ENCODE measurements at regions not wholly inside any gene's neighbourhood (a gene's known extent, or its start where the extent isn't known, plus 50 kb on each side); places are given as distances from the start of the nearest gene placed in this dataset.

DNA sequence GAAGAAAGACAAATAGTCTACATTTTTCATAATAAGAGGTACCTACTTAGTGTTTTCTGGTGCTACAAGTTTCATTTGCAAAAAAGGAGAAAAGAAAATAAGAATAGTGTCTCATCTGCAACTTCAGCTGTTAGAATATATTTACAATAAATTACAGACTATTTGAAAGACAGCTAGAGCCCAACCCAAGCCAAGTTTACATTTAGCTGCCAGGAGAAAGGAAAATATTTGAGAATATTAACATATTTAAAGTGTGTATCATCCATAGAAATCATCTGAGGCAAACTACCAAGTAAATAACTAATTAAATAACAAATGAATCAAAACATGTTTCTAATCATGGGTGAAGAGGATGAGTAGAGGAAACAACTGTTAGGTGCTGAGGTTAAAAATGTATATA, 209.2 kb upstream of the ZSWIM2 start:
- TF ChIP-seq, protein P1, sequence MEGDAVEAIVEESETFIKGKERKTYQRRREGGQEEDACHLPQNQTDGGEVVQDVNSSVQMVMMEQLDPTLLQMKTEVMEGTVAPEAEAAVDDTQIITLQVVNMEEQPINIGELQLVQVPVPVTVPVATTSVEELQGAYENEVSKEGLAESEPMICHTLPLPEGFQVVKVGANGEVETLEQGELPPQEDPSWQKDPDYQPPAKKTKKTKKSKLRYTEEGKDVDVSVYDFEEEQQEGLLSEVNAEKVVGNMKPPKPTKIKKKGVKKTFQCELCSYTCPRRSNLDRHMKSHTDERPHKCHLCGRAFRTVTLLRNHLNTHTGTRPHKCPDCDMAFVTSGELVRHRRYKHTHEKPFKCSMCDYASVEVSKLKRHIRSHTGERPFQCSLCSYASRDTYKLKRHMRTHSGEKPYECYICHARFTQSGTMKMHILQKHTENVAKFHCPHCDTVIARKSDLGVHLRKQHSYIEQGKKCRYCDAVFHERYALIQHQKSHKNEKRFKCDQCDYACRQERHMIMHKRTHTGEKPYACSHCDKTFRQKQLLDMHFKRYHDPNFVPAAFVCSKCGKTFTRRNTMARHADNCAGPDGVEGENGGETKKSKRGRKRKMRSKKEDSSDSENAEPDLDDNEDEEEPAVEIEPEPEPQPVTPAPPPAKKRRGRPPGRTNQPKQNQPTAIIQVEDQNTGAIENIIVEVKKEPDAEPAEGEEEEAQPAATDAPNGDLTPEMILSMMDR (IDR thresholded peaks at IDR 0.05; ENCODE audit: insufficient read depth, low read depth, low read length) = no peak
- TF ChIP-seq EZH2 (IDR thresholded peaks at IDR 0.05; ENCODE audit: insufficient read depth, low read length) = no peak
